Naive thymus-derived CD8-positive, alpha-beta T cell (primary cell): ENCODE measurements at regions not wholly inside any gene's neighbourhood (a gene's known extent, or its start where the extent isn't known, plus 50 kb on each side); places are given as distances from the start of the nearest gene placed in this dataset.

Experiments
- ATAC-seq, 2 donors: fragments of 150-1000 bp; cut with Tn5 transposase in 1 of 2; sonication (Bioruptor Pico), chemical (Tn5 transposase) in 1 of 2; 1 replicate in 1 of 2; 2 replicates in 1 of 2; pipeline ENCODE4 v1.10.0; 2021; ENCODE audit warnings: mild to moderate bottlenecking in 2 of 2, moderate library complexity in 2 of 2
- POLR2A ChIA-PET: fragments of 350-600 bp; sonication (Branson Sonifier 250); formaldehyde crosslinking; loops from one replicate; lab custom pipeline; 2021; ENCODE audit warnings: antibody characterized with exemption; lab: Charles Lee
- DNase-seq, 10 donors: peaks; one replicate each; pipeline versions ENCODE4 v3.0.0 to v3.0.0-alpha.2; 2020 to 2022
- H3K27ac Mint-ChIP-seq, 10 donors: one replicate each; pipeline ENCODE4 v1.8.0; 2020 to 2022; ENCODE audit warnings: mild to moderate bottlenecking in 10 of 10, mixed read lengths in 10 of 10, moderate library complexity in 4 of 10, inconsistent platforms in 1 of 10
- H3K27me3 Mint-ChIP-seq, 5 donors: one replicate each; pipeline ENCODE4 v1.8.0; 2021 to 2022; ENCODE audit warnings: mixed read lengths in 5 of 5
- H3K36me3 Mint-ChIP-seq, 3 donors: one replicate each; pipeline ENCODE4 v1.8.0; 2020 to 2022; ENCODE audit warnings: mixed read lengths in 3 of 3, mild to moderate bottlenecking in 2 of 3, inconsistent platforms in 1 of 3
- H3K4me1 Mint-ChIP-seq, 4 donors: one replicate each; pipeline ENCODE4 v1.8.0; 2021 to 2022; ENCODE audit warnings: mixed read lengths in 4 of 4
- H3K4me3 Mint-ChIP-seq, 10 donors: one replicate each; pipeline ENCODE4 v1.8.0; 2020 to 2022; ENCODE audit warnings: mild to moderate bottlenecking in 10 of 10, mixed read lengths in 10 of 10, moderate library complexity in 6 of 10, inconsistent platforms in 1 of 10
- H3K9me3 Mint-ChIP-seq, 9 donors: one replicate each; pipeline ENCODE4 v1.8.0; 2020 to 2022; ENCODE audit warnings: mixed read lengths in 9 of 9, mild to moderate bottlenecking in 3 of 9, inconsistent platforms in 1 of 9, moderate library complexity in 1 of 9

- DNase-seq: no peak
- Mint-ChIP-seq H3K4me3 (no peak overlapping the region), H3K36me3 (peaks cover 0 to 8% (median under 1%) of the 10 kb centered on the region in 3 donors), H3K4me1 (no peaks in the 10 kb centered on the region), H3K27ac (no peak overlapping the region), H3K9me3 (peaks cover 0 to 15% (median 7%) of the 10 kb centered on the region in 9 donors), H3K27me3 (peaks cover 22 to 48% (median 30%) of the 10 kb centered on the region in 5 donors)
- no peak for ATAC-seq
- POLR2A ChIA-PET: no interaction called here
Observed at GRCh38 chr2:173676647-173677046, 288.5 kb downstream of the SP3 start.

- H3K36me3 Mint-ChIP-seq: peaks cover 0 to 10% (median 2%) of the 10 kb centered on the region in 3 donors
- no peak for ATAC-seq
- H3K4me1 Mint-ChIP-seq: no peaks in the 10 kb centered on the region
- POLR2A ChIA-PET: interaction anchor here (0.5 kb wide), 1 partner anchor 361 kb away, joined by 3 read pairs; no protein-coding TSS in a partner anchor
- H3K27ac Mint-ChIP-seq: no peak overlapping the region
- peaks cover 22 to 46% (median 30%) of the 10 kb centered on the region in 5 donors for H3K27me3 Mint-ChIP-seq
- H3K4me3 Mint-ChIP-seq: no peak overlapping the region
- H3K9me3 Mint-ChIP-seq: peaks cover 0 to 15% (median 7%) of the 10 kb centered on the region in 9 donors
- DNase-seq: no peak
Observed at GRCh38 chr2:173678186-173678585, 287.0 kb downstream of the SP3 start.

DNA sequence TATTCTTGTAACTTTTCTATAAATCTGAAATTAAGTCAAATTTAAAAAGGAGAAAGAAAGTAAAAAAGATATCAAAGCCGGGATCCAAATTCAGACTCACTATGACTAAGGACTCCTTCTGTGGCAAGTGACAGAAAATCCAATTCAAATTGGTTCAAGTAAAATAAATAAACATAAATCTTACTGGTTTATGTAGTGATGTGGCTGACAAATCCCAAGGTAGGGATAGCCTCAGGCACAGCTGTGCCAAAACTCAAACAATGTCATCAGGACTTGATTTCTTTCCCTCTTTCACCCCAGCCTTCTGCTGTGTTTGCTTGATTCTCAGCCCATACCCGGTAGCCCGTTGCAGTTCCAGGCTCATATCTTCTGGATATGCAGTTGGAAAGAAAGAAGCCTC lies 284.6 kb downstream of the SP3 start:
- POLR2A ChIA-PET: no interaction called here
- Mint-ChIP-seq H3K4me1 (no peaks in the 10 kb centered on the region), H3K9me3 (peaks cover 0 to 13% (median 4%) of the 10 kb centered on the region in 9 donors), H3K36me3 (peaks cover 0 to 5% (median 2%) of the 10 kb centered on the region in 3 donors), H3K27ac (no peak overlapping the region), H3K4me3 (no peak overlapping the region), H3K27me3 (peaks cover 9 to 28% (median 22%) of the 10 kb centered on the region in 5 donors)
- ATAC-seq (no peak), DNase-seq (no peak)

DNA sequence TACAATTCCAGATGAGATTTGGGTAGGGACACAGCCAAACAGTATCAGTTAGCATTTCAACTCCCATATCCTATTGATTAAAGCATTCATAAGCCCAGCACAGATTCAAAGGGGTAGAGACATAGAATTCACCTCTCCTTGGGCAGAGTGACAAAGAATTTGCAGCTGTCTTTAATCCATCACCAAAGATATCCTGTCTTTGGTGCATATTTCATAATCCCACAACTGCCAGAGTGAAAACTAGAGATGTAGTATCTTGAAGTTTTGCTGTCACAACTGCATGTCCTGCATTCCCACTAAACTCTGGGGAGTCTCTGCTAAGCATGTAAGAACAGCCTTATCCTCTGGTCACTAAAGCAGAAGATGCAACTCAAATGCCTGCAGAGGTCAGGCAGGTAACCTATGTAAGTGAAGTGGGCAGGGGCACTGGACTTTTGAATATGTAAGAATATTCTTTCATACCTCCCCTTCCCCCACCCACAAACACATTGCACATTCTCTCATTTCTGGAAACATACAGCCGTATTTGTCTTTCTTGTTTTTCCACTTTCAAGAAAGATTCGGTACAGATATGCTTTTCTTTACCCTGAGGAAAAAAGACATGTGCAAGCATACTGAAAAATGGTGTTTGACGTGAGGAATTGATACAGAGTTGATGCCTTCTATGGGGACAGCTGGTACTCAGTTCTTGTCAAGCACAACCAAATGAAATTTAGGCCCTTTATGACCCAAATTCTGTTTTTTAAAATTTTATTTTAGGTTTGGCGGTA lies 283.1 kb downstream of the SP3 start:
- DNase-seq (no peak), ATAC-seq (no peak)
- Mint-ChIP-seq H3K9me3 (peaks cover 0 to 12% (median 4%) of the 10 kb centered on the region in 9 donors), H3K4me3 (no peak overlapping the region), H3K4me1 (no peaks in the 10 kb centered on the region), H3K27me3 (peaks cover 5 to 17% (median 13%) of the 10 kb centered on the region in 5 donors), H3K27ac (peak overlapping the region in 1 of 10 donors; percentile 67), H3K36me3 (peaks cover 0 to 5% (median 2%) of the 10 kb centered on the region in 3 donors)
- POLR2A ChIA-PET: no interaction called here

DNA sequence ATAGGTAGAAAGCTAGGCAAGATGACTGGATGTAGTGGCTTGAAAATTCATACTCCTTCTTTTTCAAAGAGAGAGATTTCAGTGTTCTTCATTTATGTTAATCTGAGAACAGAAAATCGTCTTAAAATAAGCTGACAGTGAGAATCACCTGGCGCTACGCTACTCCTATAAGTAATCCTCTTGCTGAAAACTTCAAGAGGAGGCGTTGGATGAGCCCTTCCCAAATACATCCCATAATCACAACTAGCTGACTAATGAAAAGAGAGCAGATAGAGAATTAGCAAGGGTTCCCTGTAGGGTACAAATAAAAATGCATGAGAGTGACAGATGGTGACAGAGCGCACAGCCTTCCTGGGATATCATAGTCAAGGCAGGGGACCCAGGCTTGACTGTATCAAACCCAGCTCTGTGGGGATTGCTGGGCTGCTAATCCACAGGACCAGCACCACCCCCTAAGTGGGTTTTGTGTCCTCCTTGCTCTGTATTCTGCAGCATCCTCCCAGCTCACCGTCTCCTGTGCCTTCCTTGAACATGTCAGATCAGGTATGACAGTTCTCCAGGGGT lies 280.2 kb downstream of the SP3 start:
- Mint-ChIP-seq H3K4me3 (no peak overlapping the region), H3K27ac (no peak overlapping the region), H3K27me3 (peaks cover 0 to 15% (median 2%) of the 10 kb centered on the region in 5 donors), H3K4me1 (no peaks in the 10 kb centered on the region), H3K36me3 (peaks cover 0 to 5% (median 2%) of the 10 kb centered on the region in 3 donors), H3K9me3 (peaks cover 0 to 12% (median 4%) of the 10 kb centered on the region in 9 donors)
- DNase-seq: no peak
- ATAC-seq: no peak
- POLR2A ChIA-PET: no interaction called here

DNA sequence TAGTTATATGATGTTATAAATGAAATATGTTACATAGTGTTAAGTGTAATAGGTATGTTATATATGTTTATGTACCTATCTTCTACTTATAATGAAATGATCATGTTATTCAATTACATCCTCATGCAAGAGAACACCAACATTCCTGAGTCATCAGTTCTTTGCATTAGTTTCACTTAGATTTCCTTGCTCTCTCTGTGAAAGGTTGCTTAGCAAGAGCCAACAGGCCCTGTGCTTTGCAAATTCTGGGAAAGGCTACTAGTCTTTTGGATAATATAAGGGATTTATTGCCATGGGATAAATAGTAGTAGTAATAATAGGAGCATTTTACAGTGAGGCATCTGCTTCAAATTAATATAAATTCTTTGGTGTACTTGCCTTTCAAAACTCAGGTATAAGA lies 274.8 kb downstream of the SP3 start:
- peaks cover 0 to 10% (median 0%) of the 10 kb centered on the region in 9 donors for H3K9me3 Mint-ChIP-seq
- no peak overlapping the region for H3K27ac Mint-ChIP-seq
- peaks cover 0 to 10% (median 8%) of the 10 kb centered on the region in 5 donors for H3K27me3 Mint-ChIP-seq
- H3K4me1 Mint-ChIP-seq: no peaks in the 10 kb centered on the region
- ATAC-seq: no peak
- DNase-seq: no peak
- no peaks in the 10 kb centered on the region for H3K36me3 Mint-ChIP-seq
- POLR2A ChIA-PET: no interaction called here
- no peak overlapping the region for H3K4me3 Mint-ChIP-seq

DNA sequence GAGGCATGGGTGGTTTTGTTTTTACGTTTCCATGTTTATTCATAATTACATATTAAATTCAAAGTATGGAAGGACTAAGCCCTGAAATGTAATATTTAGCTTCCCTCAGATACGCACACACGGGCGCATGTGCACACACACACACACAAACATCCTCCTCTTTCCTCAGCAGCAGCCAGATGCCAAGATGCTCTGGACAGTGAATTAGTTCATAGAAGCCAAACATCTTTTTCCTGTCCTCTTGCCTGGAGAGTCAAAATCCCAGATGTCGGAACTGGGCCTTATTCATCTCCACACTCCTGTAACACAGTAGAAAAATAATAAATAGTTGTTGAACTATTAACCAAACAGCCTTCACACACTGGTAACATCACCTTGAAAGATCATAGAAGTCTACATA lies 273.1 kb downstream of the SP3 start:
- Mint-ChIP-seq H3K9me3 (peaks cover 0 to 10% (median 0%) of the 10 kb centered on the region in 9 donors), H3K27me3 (peaks cover 0 to 10% (median 5%) of the 10 kb centered on the region in 5 donors), H3K36me3 (no peaks in the 10 kb centered on the region), H3K27ac (no peak overlapping the region), H3K4me1 (no peaks in the 10 kb centered on the region), H3K4me3 (no peak overlapping the region)
- no peak for ATAC-seq
- no peak for DNase-seq
- POLR2A ChIA-PET: no interaction called here

- Mint-ChIP-seq H3K36me3 (no peaks in the 10 kb centered on the region), H3K27me3 (peaks cover 0 to 10% (median 5%) of the 10 kb centered on the region in 5 donors), H3K27ac (no peak overlapping the region), H3K4me3 (no peak overlapping the region), H3K4me1 (no peaks in the 10 kb centered on the region), H3K9me3 (peaks cover 0 to 10% (median 0%) of the 10 kb centered on the region in 9 donors)
- ATAC-seq (no peak), DNase-seq (no peak)
- POLR2A ChIA-PET: no interaction called here
Observed at GRCh38 chr2:173693044-173693589, 272.1 kb downstream of the SP3 start.

DNA sequence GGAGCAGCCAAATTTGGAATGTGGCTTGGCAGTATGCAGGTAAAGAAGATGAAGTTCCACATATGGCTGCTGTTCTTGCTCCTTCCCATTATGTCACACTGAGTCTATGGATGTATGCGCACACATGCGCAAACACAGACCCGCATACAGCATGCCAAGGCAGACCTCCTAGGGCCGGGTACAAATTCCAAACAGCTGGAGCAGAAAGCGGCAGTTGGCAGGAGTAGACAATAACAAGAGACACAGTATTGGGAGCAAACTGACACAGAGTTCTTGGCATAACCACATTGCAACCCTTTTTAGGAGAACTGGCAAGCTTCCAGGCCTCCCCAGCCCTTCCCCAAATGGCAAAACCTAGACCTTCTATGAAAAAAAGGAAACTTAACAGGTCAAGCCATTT lies 268.9 kb downstream of the SP3 start:
- Mint-ChIP-seq H3K27me3 (peaks cover 0 to 7% (median 4%) of the 10 kb centered on the region in 5 donors), H3K36me3 (no peaks in the 10 kb centered on the region), H3K4me1 (no peaks in the 10 kb centered on the region), H3K4me3 (no peak overlapping the region), H3K9me3 (peaks cover 0 to 10% (median 0%) of the 10 kb centered on the region in 9 donors), H3K27ac (no peak overlapping the region)
- DNase-seq (no peak), ATAC-seq (no peak)
- POLR2A ChIA-PET: no interaction called here

DNA sequence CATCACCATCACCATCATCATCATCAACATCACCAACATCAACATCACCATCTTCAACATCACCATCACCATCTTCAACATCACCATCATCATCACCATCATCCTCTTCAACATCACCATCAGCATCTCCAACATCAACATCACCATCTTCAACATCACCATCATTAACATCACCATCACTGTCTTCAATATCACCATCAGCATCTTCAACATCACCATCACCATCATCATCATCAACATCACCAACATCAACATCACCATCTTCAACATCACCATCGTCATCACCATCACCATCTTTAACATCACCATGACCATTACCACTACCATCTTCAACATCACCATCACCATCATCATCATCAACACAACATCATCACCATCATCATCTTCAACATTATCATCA lies 267.2 kb downstream of the SP3 start:
- Mint-ChIP-seq H3K36me3 (no peaks in the 10 kb centered on the region), H3K4me3 (no peak overlapping the region), H3K4me1 (no peaks in the 10 kb centered on the region), H3K9me3 (peaks cover 0 to 10% (median 0%) of the 10 kb centered on the region in 9 donors), H3K27me3 (peaks cover 0 to 4% (median 2%) of the 10 kb centered on the region in 5 donors), H3K27ac (no peak overlapping the region)
- POLR2A ChIA-PET: no interaction called here
- no peak for ATAC-seq
- no peak for DNase-seq

DNA sequence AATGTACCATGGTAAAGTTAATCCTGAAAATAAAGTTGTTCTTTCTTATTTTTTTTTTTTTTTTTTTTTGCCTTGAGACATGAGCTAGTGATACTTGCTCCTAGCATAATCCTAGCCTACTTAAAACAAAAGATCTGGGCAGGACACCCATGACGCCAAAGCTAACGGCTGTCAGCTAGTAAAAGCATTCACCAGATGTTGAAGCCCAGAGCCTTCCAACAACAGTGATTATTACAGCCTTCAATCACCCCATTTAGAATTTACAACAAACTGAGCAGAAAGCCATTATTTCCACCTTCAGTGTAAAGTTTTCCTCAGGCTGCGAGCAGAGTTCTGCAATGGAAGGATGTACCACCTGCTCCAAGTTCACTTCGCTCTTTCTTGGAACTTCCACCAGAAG lies 259.5 kb downstream of the SP3 start:
- peaks cover 6 to 12% (median 7%) of the 10 kb centered on the region in 5 donors for H3K27me3 Mint-ChIP-seq
- no peaks in the 10 kb centered on the region for H3K36me3 Mint-ChIP-seq
- DNase-seq (no peak), ATAC-seq (no peak)
- no peaks in the 10 kb centered on the region for H3K4me1 Mint-ChIP-seq
- POLR2A ChIA-PET: no interaction called here
- no peak overlapping the region for H3K4me3 Mint-ChIP-seq
- H3K27ac Mint-ChIP-seq: no peak overlapping the region
- H3K9me3 Mint-ChIP-seq: peaks cover 0 to 9% (median 0%) of the 10 kb centered on the region in 9 donors

DNA sequence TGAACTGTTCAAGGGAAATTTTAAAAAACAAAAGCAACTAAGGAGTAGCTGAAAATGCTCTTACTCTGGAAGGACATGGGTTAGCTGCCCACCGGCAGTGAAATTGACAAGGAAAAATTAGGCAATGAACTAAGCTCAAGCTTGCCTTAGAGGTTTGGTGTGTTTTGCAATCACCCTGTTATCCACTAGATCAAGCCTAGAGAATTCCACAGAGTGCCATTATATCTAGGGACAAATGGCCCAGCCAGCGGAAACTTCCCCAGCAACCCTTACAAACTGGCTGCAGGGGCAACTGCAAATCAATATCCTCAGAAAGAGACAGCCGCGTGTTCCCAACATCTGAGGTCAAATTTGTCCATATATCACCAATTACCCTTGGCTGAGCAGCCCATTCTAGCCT lies 258.2 kb downstream of the SP3 start:
- no peak overlapping the region for H3K27ac Mint-ChIP-seq
- no peak for ATAC-seq

DNA sequence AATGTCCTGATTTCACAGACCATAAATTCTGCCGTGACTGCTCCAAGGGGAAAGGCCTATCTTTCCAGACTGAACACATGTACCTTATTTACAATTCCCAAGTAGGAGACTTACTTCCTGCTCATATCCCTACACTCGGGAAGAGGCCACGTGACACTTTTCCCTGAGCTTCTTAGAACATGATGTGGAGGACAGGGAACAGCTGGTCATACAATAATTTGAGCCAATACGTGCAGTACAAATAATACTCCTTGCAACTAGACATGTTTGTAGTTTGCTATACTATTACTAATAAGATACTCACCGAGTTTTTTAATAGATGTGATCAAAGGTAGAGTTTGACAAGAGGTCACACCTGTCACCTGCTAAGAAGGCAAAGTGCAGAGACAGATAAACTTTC lies 256.4 kb downstream of the SP3 start:
- H3K27ac Mint-ChIP-seq: no peak overlapping the region
- H3K9me3 Mint-ChIP-seq: peaks cover 0 to 9% (median 0%) of the 10 kb centered on the region in 9 donors
- H3K36me3 Mint-ChIP-seq: no peaks in the 10 kb centered on the region
- H3K4me1 Mint-ChIP-seq: no peaks in the 10 kb centered on the region
- DNase-seq (no peak), ATAC-seq (no peak)
- H3K4me3 Mint-ChIP-seq: no peak overlapping the region
- peaks cover 6 to 22% (median 7%) of the 10 kb centered on the region in 5 donors for H3K27me3 Mint-ChIP-seq
- POLR2A ChIA-PET: no interaction called here

More for the DNA sequence above, 258.2 kb downstream of the SP3 start:
- no peaks in the 10 kb centered on the region for H3K4me1 Mint-ChIP-seq
- H3K4me3 Mint-ChIP-seq: no peak overlapping the region
- no peak for DNase-seq
- peaks cover 0 to 9% (median 0%) of the 10 kb centered on the region in 9 donors for H3K9me3 Mint-ChIP-seq
- H3K36me3 Mint-ChIP-seq: no peaks in the 10 kb centered on the region
- POLR2A ChIA-PET: no interaction called here
- peaks cover 6 to 16% (median 7%) of the 10 kb centered on the region in 5 donors for H3K27me3 Mint-ChIP-seq
